HG02852 (cell line): ENCODE measurements at regions not wholly inside any gene's neighbourhood (a gene's known extent, or its start where the extent isn't known, plus 50 kb on each side); places are given as distances from the start of the nearest gene placed in this dataset.

ENCODE experiments used
- ATAC-seq: cut with Tn5 transposase; IDR thresholded peaks from one replicate; pipeline ENCODE4 v1.9.1; 2021; ENCODE audit warnings: mild to moderate bottlenecking, moderate library complexity; ENCODE audit not compliant: unreplicated experiment

- ATAC-seq: no peak
These were observed 109.1 kb upstream of the BCAT1 start for GRCh38 chr12:25058012-25058411.

DNA sequence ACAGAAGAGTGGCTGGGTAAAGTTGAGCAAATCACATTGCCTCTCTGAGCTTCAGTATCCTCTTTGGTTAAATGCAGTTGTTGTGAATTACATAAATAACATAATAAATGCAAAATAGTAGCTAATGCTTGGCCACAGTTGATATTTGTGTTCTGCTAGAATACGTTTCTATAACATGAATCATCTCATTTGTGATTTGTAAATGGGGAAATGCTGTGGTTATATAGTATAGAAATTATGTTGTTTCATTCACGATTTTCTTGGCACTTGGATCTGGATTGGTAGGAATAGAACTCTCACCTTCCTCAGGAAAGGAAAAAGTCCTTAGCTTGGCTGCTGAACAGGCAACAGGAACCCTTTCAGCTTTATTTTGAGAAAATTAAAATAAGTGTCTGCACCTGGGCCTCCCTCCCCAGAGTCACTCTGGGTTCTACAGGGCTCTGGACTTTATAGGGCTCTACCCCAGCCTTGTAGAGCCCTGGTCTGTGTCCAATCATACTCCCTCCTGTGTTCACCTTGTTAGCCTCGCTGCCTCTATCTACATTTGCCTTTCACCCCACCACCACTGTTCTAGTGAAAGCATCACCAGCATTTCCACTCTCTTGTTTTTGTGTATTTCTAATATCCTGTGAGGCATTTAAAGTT, 107.7 kb upstream of the BCAT1 start:
- no peak for ATAC-seq

- no peak for ATAC-seq
These were observed 107.1 kb upstream of the BCAT1 start for GRCh38 chr12:25056011-25056410.

DNA sequence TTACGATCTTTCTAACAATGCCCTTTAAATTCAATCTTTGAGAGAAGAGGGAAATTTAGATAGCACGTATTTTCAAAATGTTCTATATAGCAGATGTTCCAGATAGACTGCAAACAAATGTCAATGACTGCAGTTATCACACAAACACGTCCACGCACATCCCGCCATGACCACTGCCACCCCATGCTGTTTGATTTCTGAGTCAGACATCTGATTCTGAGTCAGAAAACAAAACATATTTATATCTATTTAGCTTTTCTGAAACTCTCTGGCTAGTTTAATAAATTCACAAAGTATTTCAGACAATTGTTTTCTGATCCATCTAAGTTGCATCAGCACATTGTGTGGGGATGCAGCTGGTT, 105.9 kb upstream of the BCAT1 start:
- peak; percentile 10 for ATAC-seq

- ATAC-seq: no peak
These were observed 105.3 kb upstream of the BCAT1 start for GRCh38 chr12:25054076-25054782.

DNA sequence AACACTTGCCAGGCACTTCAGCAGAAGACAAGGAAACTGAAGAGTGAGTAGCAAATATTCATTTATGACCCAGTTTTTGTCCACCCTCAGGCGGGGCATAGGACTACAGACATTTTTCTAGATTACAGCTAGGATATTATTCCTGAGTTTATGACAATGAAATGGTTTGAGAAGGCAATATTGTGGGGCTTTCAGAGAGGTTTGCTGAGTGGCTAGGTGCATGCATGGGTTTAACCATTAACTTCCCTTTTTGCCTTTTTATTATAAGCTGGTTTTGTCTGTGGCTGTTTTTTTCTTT, 104.0 kb upstream of the BCAT1 start:
- no peak for ATAC-seq

DNA sequence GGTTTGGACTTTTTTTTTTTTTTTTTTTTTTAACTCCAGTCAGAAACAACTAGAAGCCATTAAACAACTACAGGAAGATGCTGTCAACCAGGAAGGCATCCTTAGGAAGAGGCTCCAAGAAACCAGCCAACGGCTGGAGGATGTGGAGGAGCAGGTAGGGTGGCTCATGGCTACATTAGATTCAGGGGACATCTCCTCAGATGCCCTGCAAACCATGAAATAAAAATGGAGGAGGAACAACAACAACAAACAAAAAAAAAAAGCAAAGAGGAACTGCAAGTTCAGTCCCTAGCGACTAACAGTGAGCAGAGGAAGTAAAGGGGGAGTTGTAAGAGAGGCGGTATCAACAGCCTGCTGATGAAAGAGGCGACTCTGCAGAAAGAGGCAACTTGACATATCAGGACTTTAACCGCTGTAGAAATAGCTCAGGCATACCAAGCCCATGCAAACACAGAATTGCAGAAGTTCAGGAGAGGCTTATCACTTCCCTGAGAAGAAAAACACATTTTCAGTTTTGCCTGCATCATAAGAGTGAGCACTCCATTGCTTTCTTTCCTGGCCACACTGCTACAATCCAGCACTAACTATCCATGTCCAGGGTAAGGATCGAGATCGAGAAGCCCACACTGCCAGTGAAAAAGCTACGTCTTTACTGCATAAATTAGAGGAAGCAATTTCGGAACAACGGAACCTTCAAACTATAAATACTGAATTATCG, 103.5 kb upstream of the BCAT1 start:
- ATAC-seq: peak; percentile 74

GRCh38 chr12:25051656-25052195, 102.8 kb upstream of the BCAT1 start:
- peak; percentile 49 for ATAC-seq

GRCh38 chr12:25051171-25051570, 102.3 kb upstream of the BCAT1 start:
- ATAC-seq: no peak

- ATAC-seq: no peak
These were observed 97.0 kb upstream of the BCAT1 start for GRCh38 chr12:25045869-25046268.

GRCh38 chr12:25041006-25041741, 92.3 kb upstream of the BCAT1 start:
- peak; percentile 83 for ATAC-seq

- no peak for ATAC-seq
These were observed 91.7 kb upstream of the BCAT1 start for GRCh38 chr12:25040593-25040992.

DNA sequence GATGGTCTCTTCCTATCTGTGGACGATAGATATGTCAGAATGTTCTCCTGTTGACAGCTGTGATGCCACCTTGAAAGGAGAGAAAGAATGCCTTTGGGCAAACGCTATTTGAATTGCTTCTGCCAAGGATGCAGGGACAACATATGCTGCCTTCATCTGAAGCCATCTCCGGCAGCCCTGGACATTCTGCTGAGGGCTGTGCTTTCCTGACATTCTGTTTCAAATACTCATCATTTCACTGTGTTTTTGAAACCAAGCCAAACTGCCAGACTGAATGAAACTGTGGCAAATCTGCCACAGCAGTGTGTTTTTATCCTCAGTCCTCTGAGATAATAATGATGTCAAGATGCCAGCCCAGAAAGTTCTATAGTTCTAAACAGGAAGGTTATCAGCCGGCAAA, 85.8 kb upstream of the BCAT1 start:
- no peak for ATAC-seq

DNA sequence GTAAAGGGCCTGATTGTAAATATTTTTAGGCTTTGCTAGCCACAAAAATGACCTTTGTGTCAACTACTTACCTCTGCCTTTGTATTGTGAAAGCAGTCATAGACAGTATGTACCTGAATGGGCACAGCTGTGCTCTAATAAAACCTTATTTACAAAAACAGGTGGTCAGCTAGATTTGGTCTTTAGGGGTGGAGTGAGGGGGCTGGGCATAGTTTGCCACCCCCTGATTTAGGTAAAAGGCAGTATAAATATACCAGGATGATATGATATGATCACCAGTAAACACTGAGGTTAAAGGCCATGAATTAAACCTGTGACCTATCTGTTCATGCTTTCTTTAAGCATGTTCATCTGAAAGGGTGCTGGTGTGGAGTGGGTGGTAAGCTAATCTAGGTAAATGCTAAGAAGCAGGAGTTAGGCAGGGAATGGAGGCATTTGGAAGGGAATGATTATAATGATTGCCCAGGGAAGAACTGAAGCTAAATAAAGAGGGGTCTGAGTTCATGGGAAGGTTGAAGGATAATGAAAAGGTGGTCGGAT, 77.1 kb upstream of the BCAT1 start:
- ATAC-seq: no peak

DNA sequence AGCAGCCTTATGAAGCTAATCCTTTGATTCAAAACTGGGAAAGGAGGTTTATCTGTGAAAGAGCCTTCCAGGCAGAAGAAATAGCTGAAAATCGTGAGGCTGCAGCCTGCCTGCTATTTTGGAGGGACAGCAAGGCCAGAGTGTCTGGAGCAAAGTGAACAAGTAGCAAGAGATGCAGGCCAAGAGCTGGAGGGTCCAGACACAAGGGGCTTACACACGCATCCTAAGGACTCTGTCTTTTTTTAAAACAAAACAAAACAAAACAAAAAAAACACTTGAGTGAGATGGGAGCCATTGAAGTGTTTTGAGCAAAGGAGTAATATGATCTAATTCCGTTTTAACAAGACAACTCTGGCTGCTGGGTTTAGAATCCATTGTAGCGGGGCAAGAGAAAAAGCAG, 76.4 kb upstream of the BCAT1 start:
- ATAC-seq: no peak

DNA sequence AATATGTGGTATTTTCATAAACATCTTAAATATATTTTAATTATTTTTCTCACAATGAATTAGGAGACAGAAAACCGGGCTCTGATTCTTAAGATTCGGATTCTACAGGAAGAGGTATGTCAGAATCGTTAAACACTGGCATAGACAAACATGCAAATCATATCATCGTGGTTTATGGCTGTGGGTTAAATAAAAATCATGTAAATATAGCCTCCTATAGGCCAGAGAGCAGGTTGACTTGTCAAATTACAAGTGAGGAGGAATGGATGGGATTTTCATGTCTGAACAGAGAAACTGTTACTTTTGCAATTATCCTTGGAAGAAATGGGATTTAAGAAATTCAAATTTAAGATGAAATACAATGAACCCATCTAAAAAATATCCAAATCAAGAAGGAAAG, 74.9 kb upstream of the BCAT1 start:
- no peak for ATAC-seq

DNA sequence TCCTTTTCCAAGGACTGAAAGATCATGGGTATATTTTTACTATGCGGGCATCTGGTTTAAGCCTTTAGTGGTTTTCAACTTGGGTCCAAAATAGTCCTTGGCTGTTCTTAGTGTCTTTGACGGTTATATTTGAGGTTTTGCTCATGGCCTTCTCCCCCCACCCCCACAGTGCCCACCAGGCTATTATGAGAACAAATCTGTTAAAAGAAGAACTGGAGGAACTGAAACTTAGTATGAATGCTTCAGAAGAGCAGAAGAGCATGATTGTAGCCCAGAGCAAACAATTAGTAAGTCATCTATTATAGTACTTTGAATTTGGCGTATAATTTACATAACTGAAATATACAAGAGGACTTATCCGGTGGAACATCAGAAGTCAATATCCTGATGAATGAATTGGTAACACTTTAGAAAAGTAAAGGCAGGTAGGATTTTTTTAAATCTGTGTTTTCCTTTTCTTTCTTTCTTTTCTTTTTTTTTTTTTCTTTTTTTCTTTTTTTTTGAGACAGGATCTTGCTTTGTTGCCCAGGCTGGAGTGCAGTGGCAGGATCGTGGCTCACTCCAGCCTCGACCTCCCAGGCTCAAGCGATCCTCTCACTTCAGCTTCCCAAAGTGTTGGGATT, 71.8 kb upstream of the BCAT1 start:
- peak; percentile 88 for ATAC-seq

GRCh38 chr12:25018146-25018545, 69.2 kb upstream of the BCAT1 start:
- no peak for ATAC-seq

- ATAC-seq: no peak
These were observed 68.4 kb upstream of the BCAT1 start for GRCh38 chr12:25017336-25017735.

GRCh38 chr12:25014961-25015360, 66.1 kb upstream of the BCAT1 start:
- no peak for ATAC-seq

DNA sequence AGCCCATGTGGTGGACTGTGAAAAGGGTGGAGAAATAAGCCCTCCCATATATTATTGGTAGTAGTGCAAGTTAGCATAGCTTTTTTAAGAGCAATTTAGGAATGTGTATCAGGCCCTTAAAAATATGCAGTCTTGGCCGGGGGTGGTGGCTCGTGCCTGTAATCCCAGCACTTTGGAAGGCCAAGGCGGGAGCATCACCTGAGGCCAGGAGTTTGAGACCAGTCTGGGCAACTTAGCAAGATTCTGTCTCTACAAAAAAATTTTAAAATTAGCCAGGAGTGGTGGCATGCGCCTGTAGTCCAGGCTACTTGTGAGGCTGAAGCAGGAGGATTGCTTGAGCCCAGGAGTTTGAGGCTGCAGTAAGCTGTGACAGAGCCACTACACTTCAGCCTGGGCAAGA, 64.2 kb upstream of the BCAT1 start:
- no peak for ATAC-seq
